ENCODE measurements at regions not wholly inside any gene's neighbourhood (a gene's known extent, or its start where the extent isn't known, plus 50 kb on each side); places are given as distances from the start of the nearest gene placed in this dataset.

GRCh38 chr20:24764794-24765202 is 184.3 kb upstream of the CST7 start:
- no peak for TF ChIP-seq CTCF (IDR thresholded peaks at IDR 0.05; ENCODE audit: low read depth, low read length, poor library complexity, severe bottlenecking)
- TF ChIP-seq EZH2phosphoT487 (IDR thresholded peaks at IDR 0.05; ENCODE audit: borderline replicate concordance, low read length) = no peak
- Histone ChIP-seq H3K4me1 (ENCODE audit: control insufficient read depth, low read length) (0 out of 2 replicates have a peak, but pooled peaks cover 3% of the 10 kb centered on the region), H3K36me3 (ENCODE audit: control insufficient read depth, low read length) (no peaks in the 10 kb centered on the region), H3F3A (ENCODE audit: control insufficient read depth, insufficient read depth) (no peaks in the 10 kb centered on the region), H4K20me1 (ENCODE audit: control insufficient read depth, insufficient read depth, low read depth, low read length) (no peaks in the 10 kb centered on the region), H3K9me3 (ENCODE audit: control insufficient read depth, insufficient read depth, low read length) (no peaks in the 10 kb centered on the region), H3K4me3 (ENCODE audit: low read length) (no peak overlapping the region), H3K9me2 (replicated peaks; ENCODE audit: control insufficient read depth, low read length) (no peaks in the 10 kb centered on the region), H3K27me3 (ENCODE audit: control insufficient read depth, low read length) (no peaks in the 10 kb centered on the region), H3K4me2 (ENCODE audit: low read length) (no peak overlapping the region), H3K79me2 (ENCODE audit: control insufficient read depth, low read length) (no peaks in the 10 kb centered on the region), H3K27ac (ENCODE audit: low read depth, low read length) (no peak overlapping the region)

GRCh38 chr20:24765316-24766142 is 183.5 kb upstream of the CST7 start:
- H3K4me1 ChIP-seq (ENCODE audit: control insufficient read depth, low read length) = 0 out of 2 replicates have a peak, but pooled peaks cover 3% of the 10 kb centered on the region
- no peak overlapping the region for H3K4me3 ChIP-seq (ENCODE audit: low read length)

GRCh38 chr20:24766143-24766527 is 182.9 kb upstream of the CST7 start:
- Histone ChIP-seq H3K4me3 (ENCODE audit: low read length) (no peak overlapping the region), H3K36me3 (ENCODE audit: control insufficient read depth, low read length) (no peaks in the 10 kb centered on the region), H4K20me1 (ENCODE audit: control insufficient read depth, insufficient read depth, low read depth, low read length) (no peaks in the 10 kb centered on the region), H3K4me2 (ENCODE audit: low read length) (no peak overlapping the region), H3K4me1 (ENCODE audit: control insufficient read depth, low read length) (0 out of 2 replicates have a peak, but pooled peaks cover 3% of the 10 kb centered on the region), H3K79me2 (ENCODE audit: control insufficient read depth, low read length) (no peaks in the 10 kb centered on the region), H3K27me3 (ENCODE audit: control insufficient read depth, low read length) (no peaks in the 10 kb centered on the region; the same call in 1 of the 2 replicates), H3F3A (ENCODE audit: control insufficient read depth, insufficient read depth) (no peaks in the 10 kb centered on the region), H3K9me3 (ENCODE audit: control insufficient read depth, insufficient read depth, low read length) (no peaks in the 10 kb centered on the region), H3K9me2 (replicated peaks; ENCODE audit: control insufficient read depth, low read length) (no peaks in the 10 kb centered on the region), H3K27ac (ENCODE audit: low read depth, low read length) (no peak overlapping the region)
- TF ChIP-seq CTCF (IDR thresholded peaks at IDR 0.05; ENCODE audit: low read depth, low read length, poor library complexity, severe bottlenecking) (no peak), EZH2phosphoT487 (IDR thresholded peaks at IDR 0.05; ENCODE audit: borderline replicate concordance, low read length) (no peak)

More at GRCh38 chr20:24765316-24766142, 183.5 kb upstream of the CST7 start:
- no peak overlapping the region for H3K27ac ChIP-seq (ENCODE audit: low read depth, low read length)
- H4K20me1 ChIP-seq (ENCODE audit: control insufficient read depth, insufficient read depth, low read depth, low read length) = no peaks in the 10 kb centered on the region
- H3K9me2 ChIP-seq (replicated peaks; ENCODE audit: control insufficient read depth, low read length) = no peaks in the 10 kb centered on the region
- no peaks in the 10 kb centered on the region for H3K9me3 ChIP-seq (ENCODE audit: control insufficient read depth, insufficient read depth, low read length)
- no peak overlapping the region for H3K4me2 ChIP-seq (ENCODE audit: low read length)
- no peaks in the 10 kb centered on the region for H3K27me3 ChIP-seq (ENCODE audit: control insufficient read depth, low read length)
- TF ChIP-seq EZH2phosphoT487 (IDR thresholded peaks at IDR 0.05; ENCODE audit: borderline replicate concordance, low read length) = no peak
- TF ChIP-seq CTCF (IDR thresholded peaks at IDR 0.05; ENCODE audit: low read depth, low read length, poor library complexity, severe bottlenecking) = no peak
- no peaks in the 10 kb centered on the region for H3K79me2 ChIP-seq (ENCODE audit: control insufficient read depth, low read length)
- no peaks in the 10 kb centered on the region for H3F3A ChIP-seq (ENCODE audit: control insufficient read depth, insufficient read depth)
- H3K36me3 ChIP-seq (ENCODE audit: control insufficient read depth, low read length) = no peaks in the 10 kb centered on the region

All from DOHH2 (cell line).